Hepatocyte (in vitro differentiated cells): ENCODE measurements at regions not wholly inside any gene's neighbourhood (a gene's known extent, or its start where the extent isn't known, plus 50 kb on each side); places are given as distances from the start of the nearest gene placed in this dataset.

Experiments used
- DNase-seq: peaks from one replicate; pipeline ENCODE4 v3.0.0-alpha.2; 2016; ENCODE audit warnings: low spot score
- H2AFZ ChIP-seq: fragments of 200-600 bp; sonication (generic); 2 replicates; pipeline ENCODE4 v1.6.0; 2016; ENCODE audit warnings: antibody characterized with exemption, mild to moderate bottlenecking
- H3K27ac ChIP-seq: fragments of 200-600 bp; sonication (generic); 2 replicates; pipeline ENCODE4 v1.5.1; 2016; ENCODE audit warnings: mild to moderate bottlenecking
- H3K27me3 ChIP-seq: fragments of 200-600 bp; sonication (generic); 2 replicates; pipeline ENCODE4 v1.6.1; 2016
- H3K36me3 ChIP-seq: fragments of 200-600 bp; sonication (generic); replicated peaks from 2 replicates; pipeline ENCODE4 v1.5.1; 2016; ENCODE audit warnings: low read depth; ENCODE audit not compliant: insufficient read depth
- H3K4me1 ChIP-seq: fragments of 200-600 bp; sonication (generic); 2 replicates; pipeline ENCODE4 v1.5.1; 2016; ENCODE audit warnings: mild to moderate bottlenecking, moderate library complexity; ENCODE audit not compliant: insufficient read depth
- H3K4me2 ChIP-seq: fragments of 200-600 bp; sonication (generic); 2 replicates; pipeline ENCODE4 v1.6.0; 2016
- H3K4me3 ChIP-seq: fragments of 200-600 bp; sonication (generic); 2 replicates; pipeline ENCODE4 v1.5.1; 2016; ENCODE audit warnings: mild to moderate bottlenecking
- H3K79me2 ChIP-seq: fragments of 200-600 bp; sonication (generic); 2 replicates; pipeline ENCODE4 v1.6.0; 2017; ENCODE audit warnings: mild to moderate bottlenecking
- H3K9me2 ChIP-seq: fragments of 200-600 bp; sonication (generic); replicated peaks from 2 replicates; pipeline ENCODE4 v1.6.0; 2017; ENCODE audit warnings: mild to moderate bottlenecking; ENCODE audit not compliant: insufficient read depth
- H3K9me3 ChIP-seq: fragments of 200-600 bp; sonication (generic); 2 replicates; pipeline ENCODE4 v1.5.1; 2016; ENCODE audit warnings: low read depth, mild to moderate bottlenecking
- H4K20me1 ChIP-seq: fragments of 200-600 bp; sonication (generic); 2 replicates; pipeline ENCODE4 v1.6.0; 2016; ENCODE audit warnings: mild to moderate bottlenecking; ENCODE audit not compliant: insufficient read depth, poor library complexity, severe bottlenecking
- CTCF ChIP-seq: fragments of 200-600 bp; sonication (generic); IDR thresholded peaks from 2 replicates; pipeline ENCODE4 v1.5.1; 2016; ENCODE audit warnings: antibody characterized with exemption, mild to moderate bottlenecking; ENCODE audit not compliant: poor library complexity
- EZH2 ChIP-seq: fragments of 200-600 bp; sonication (generic); IDR thresholded peaks from 2 replicates; pipeline ENCODE4 v1.6.1; 2016; ENCODE audit warnings: antibody characterized with exemption, mild to moderate bottlenecking, borderline replicate concordance
- EZH2phosphoT487 ChIP-seq: fragments of 200-600 bp; sonication (generic); IDR thresholded peaks from one replicate; pipeline ENCODE4 v1.6.1; 2018; ENCODE audit warnings: antibody characterized with exemption, mild to moderate bottlenecking, low read depth, moderate library complexity; ENCODE audit not compliant: unreplicated experiment, severe bottlenecking
- WGBS: methylation state at CpG from one replicate; pipeline ENCODE4 v1.1.6; 2016; ENCODE audit warnings: low lambda C conversion rate; ENCODE audit errors: missing lambda C conversion rate; 5-methylcytosine and 5-hydroxymethylcytosine counted together

GRCh38 chr2:234550056-234550455, 53.2 kb upstream of the ARL4C start:
- Histone ChIP-seq H2AFZ (no peak overlapping the region), H3K4me1 (no peaks in the 10 kb centered on the region), H3K9me2 (no peaks in the 10 kb centered on the region), H3K4me3 (no peak overlapping the region), H3K9me3 (no peaks in the 10 kb centered on the region), H4K20me1 (no peaks in the 10 kb centered on the region), H3K27ac (no peak overlapping the region), H3K4me2 (no peak overlapping the region), H3K36me3 (no peaks in the 10 kb centered on the region), H3K27me3 (no peaks in the 10 kb centered on the region), H3K79me2 (no peaks in the 10 kb centered on the region)
- 79% methylated on average over 7 of the region's 7 CpGs for WGBS
- no peak for DNase-seq
- TF ChIP-seq EZH2phosphoT487 (no peak), EZH2 (no peak), CTCF (no peak)

- Histone ChIP-seq H3K4me2 (no peak overlapping the region), H3K9me3 (no peaks in the 10 kb centered on the region), H3K9me2 (no peaks in the 10 kb centered on the region), H2AFZ (no peak overlapping the region), H3K4me3 (no peak overlapping the region), H3K79me2 (no peaks in the 10 kb centered on the region), H3K27ac (no peak overlapping the region), H3K27me3 (no peaks in the 10 kb centered on the region), H3K4me1 (no peaks in the 10 kb centered on the region), H3K36me3 (no peaks in the 10 kb centered on the region), H4K20me1 (no peaks in the 10 kb centered on the region)
- TF ChIP-seq EZH2 (no peak), EZH2phosphoT487 (no peak), CTCF (no peak)
- 59% methylated on average over 15 of the region's 15 CpGs for WGBS
- DNase-seq, result no peak
Observed at GRCh38 chr2:234548695-234549420, 52.0 kb upstream of the ARL4C start.

- no peaks in the 10 kb centered on the region for H3K27me3 ChIP-seq
- WGBS, result 92% methylated on average over 3 of the region's 3 CpGs
- no peak overlapping the region for H2AFZ ChIP-seq
- no peaks in the 10 kb centered on the region for H4K20me1 ChIP-seq
- TF ChIP-seq CTCF, result no peak
- TF ChIP-seq EZH2phosphoT487, result no peak
- TF ChIP-seq EZH2, result no peak
- DNase-seq, result no peak
- no peak overlapping the region for H3K4me2 ChIP-seq
- no peaks in the 10 kb centered on the region for H3K79me2 ChIP-seq
- no peaks in the 10 kb centered on the region for H3K36me3 ChIP-seq
- no peak overlapping the region for H3K4me3 ChIP-seq
- no peaks in the 10 kb centered on the region for H3K4me1 ChIP-seq
- no peak overlapping the region for H3K27ac ChIP-seq
- H3K9me2 ChIP-seq, result no peaks in the 10 kb centered on the region
- no peaks in the 10 kb centered on the region for H3K9me3 ChIP-seq
Observed at GRCh38 chr2:234546770-234547169, 49.9 kb upstream of the ARL4C start.
